ENCODE measurements at regions not wholly inside any gene's neighbourhood (a gene's known extent, or its start where the extent isn't known, plus 50 kb on each side); places are given as distances from the start of the nearest gene placed in this dataset.

GRCh38 chr4:38452009-38452408 is 212.0 kb upstream of the KLF3 start:
- FAIRE-seq (no peak), DNase-seq (no peak)
- Histone ChIP-seq H3K27me3 (ENCODE audit: control insufficient read depth, insufficient read depth, low read length) (no peaks in the 10 kb centered on the region), H3K9ac (ENCODE audit: low read length in 3 of 3) (no peak overlapping the region), H3K4me3 (ENCODE audit: low read length in 3 of 3) (no peak overlapping the region), H3K9me3 (ENCODE audit: control insufficient read depth in 2 of 3, insufficient read depth in 1 of 3, low read length in 3 of 3) (no peaks in the 10 kb centered on the region), H3K4me1 (ENCODE audit: control insufficient read depth in 2 of 3, insufficient read depth in 2 of 3, low read depth in 1 of 3, low read length in 3 of 3) (peaks cover 2 to 10% (median 6%) of the 10 kb centered on the region in 3 donors), H3K27ac (ENCODE audit: low read depth in 2 of 2, low read length in 2 of 2) (no peak overlapping the region), H3K36me3 (ENCODE audit: control insufficient read depth in 2 of 3, insufficient read depth in 3 of 3, low read length in 3 of 3) (no peaks in the 10 kb centered on the region)
- intact Hi-C loops (cut with DNase I), result no loop called here
- no peak for TF ChIP-seq CTCF (IDR thresholded peaks at IDR 0.05; ENCODE audit: borderline replicate concordance, extremely low read depth, insufficient read depth)

- H3K9ac ChIP-seq (ENCODE audit: low read length in 3 of 3), result no peak overlapping the region
- DNase-seq, result no peak
- FAIRE-seq, result no peak
- H3K9me3 ChIP-seq (ENCODE audit: control insufficient read depth in 2 of 3, insufficient read depth in 1 of 3, low read length in 3 of 3), result no peaks in the 10 kb centered on the region
- no peak overlapping the region for H3K4me3 ChIP-seq (ENCODE audit: low read length in 3 of 3)
- no peak overlapping the region for H3K27ac ChIP-seq (ENCODE audit: low read depth in 2 of 2, low read length in 2 of 2)
- peaks cover 2 to 10% (median 6%) of the 10 kb centered on the region in 3 donors for H3K4me1 ChIP-seq (ENCODE audit: control insufficient read depth in 2 of 3, insufficient read depth in 2 of 3, low read depth in 1 of 3, low read length in 3 of 3)
- no peak for TF ChIP-seq CTCF (IDR thresholded peaks at IDR 0.05; ENCODE audit: borderline replicate concordance, extremely low read depth, insufficient read depth)
- no peaks in the 10 kb centered on the region for H3K27me3 ChIP-seq (ENCODE audit: control insufficient read depth, insufficient read depth, low read length)
- intact Hi-C loops (cut with DNase I), result no loop called here
- no peaks in the 10 kb centered on the region for H3K36me3 ChIP-seq (ENCODE audit: control insufficient read depth in 2 of 3, insufficient read depth in 3 of 3, low read length in 3 of 3)
Measured at GRCh38 chr4:38452542-38452941, 211.5 kb upstream of the KLF3 start.

GRCh38 chr4:38453253-38453881 is 210.6 kb upstream of the KLF3 start:
- FAIRE-seq (no peak), DNase-seq (no peak)
- intact Hi-C loops (cut with DNase I), result no loop called here
- no peak overlapping the region for H3K9ac ChIP-seq (ENCODE audit: low read length in 3 of 3)
- TF ChIP-seq CTCF (IDR thresholded peaks at IDR 0.05; ENCODE audit: borderline replicate concordance, extremely low read depth, insufficient read depth), result no peak
- no peak overlapping the region for H3K27ac ChIP-seq (ENCODE audit: low read depth in 2 of 2, low read length in 2 of 2)
- H3K27me3 ChIP-seq (ENCODE audit: control insufficient read depth, insufficient read depth, low read length), result no peaks in the 10 kb centered on the region
- no peaks in the 10 kb centered on the region for H3K9me3 ChIP-seq (ENCODE audit: control insufficient read depth in 2 of 3, insufficient read depth in 1 of 3, low read length in 3 of 3)
- H3K4me1 ChIP-seq (ENCODE audit: control insufficient read depth in 2 of 3, insufficient read depth in 2 of 3, low read depth in 1 of 3, low read length in 3 of 3), result peaks cover 2 to 10% (median 6%) of the 10 kb centered on the region in 3 donors
- H3K4me3 ChIP-seq (ENCODE audit: low read length in 3 of 3), result no peak overlapping the region
- H3K36me3 ChIP-seq (ENCODE audit: control insufficient read depth in 2 of 3, insufficient read depth in 3 of 3, low read length in 3 of 3), result no peaks in the 10 kb centered on the region

- Histone ChIP-seq H3K9me3 (ENCODE audit: control insufficient read depth in 2 of 3, insufficient read depth in 1 of 3, low read length in 3 of 3) (no peaks in the 10 kb centered on the region), H3K9ac (ENCODE audit: low read length in 3 of 3) (no peak overlapping the region), H3K4me1 (ENCODE audit: control insufficient read depth in 2 of 3, insufficient read depth in 2 of 3, low read depth in 1 of 3, low read length in 3 of 3) (peaks cover 2 to 10% (median 6%) of the 10 kb centered on the region in 3 donors), H3K4me3 (ENCODE audit: low read length in 3 of 3) (no peak overlapping the region), H3K36me3 (ENCODE audit: control insufficient read depth in 2 of 3, insufficient read depth in 3 of 3, low read length in 3 of 3) (no peaks in the 10 kb centered on the region), H3K27me3 (ENCODE audit: control insufficient read depth, insufficient read depth, low read length) (no peaks in the 10 kb centered on the region), H3K27ac (ENCODE audit: low read depth in 2 of 2, low read length in 2 of 2) (no peak overlapping the region)
- intact Hi-C loops (cut with DNase I), result no loop called here
- DNase-seq, result no peak
- TF ChIP-seq CTCF (IDR thresholded peaks at IDR 0.05; ENCODE audit: borderline replicate concordance, extremely low read depth, insufficient read depth), result no peak
- FAIRE-seq, result no peak
Measured at GRCh38 chr4:38454284-38454683, 209.7 kb upstream of the KLF3 start.

Data from kidney (tissue), 13 donors.